T-helper 17 cell (primary cell): ENCODE measurements at regions not wholly inside any gene's neighbourhood (a gene's known extent, or its start where the extent isn't known, plus 50 kb on each side); places are given as distances from the start of the nearest gene placed in this dataset.

ENCODE experiments used
- ATAC-seq: fragments of 150-1000 bp; cut with Tn5 transposase; 2 replicates; pipeline ENCODE4 v1.10.0; 2021; ENCODE audit warnings: mild to moderate bottlenecking, moderate library complexity
- DNase-seq, 3 donors: peaks; one replicate each; pipeline versions ENCODE4 v3.0.0 to v3.0.0-alpha.2; 2020 to 2021
- H3K9me3 ChIP-seq: one replicate; pipeline ENCODE4 v1.7.0; 2013; ENCODE audit warnings: low read length, mild to moderate bottlenecking; ENCODE audit not compliant: control insufficient read depth, poor library complexity, severe bottlenecking
- H3K27ac Mint-ChIP-seq: one replicate; pipeline ENCODE4 v1.8.0; 2022; ENCODE audit warnings: mild to moderate bottlenecking, moderate library complexity, mixed read lengths
- H3K27me3 Mint-ChIP-seq: one replicate; pipeline ENCODE4 v1.8.0; 2022; ENCODE audit warnings: mixed read lengths
- H3K36me3 Mint-ChIP-seq: one replicate; pipeline ENCODE4 v1.8.0; 2022; ENCODE audit warnings: low read depth, mixed read lengths
- H3K4me1 Mint-ChIP-seq: one replicate; pipeline ENCODE4 v1.8.0; 2022; ENCODE audit warnings: mild to moderate bottlenecking, mixed read lengths
- H3K4me3 Mint-ChIP-seq: one replicate; pipeline ENCODE4 v1.8.0; 2022; ENCODE audit warnings: mild to moderate bottlenecking, moderate library complexity, mixed read lengths

GRCh38 chr20:40268321-40269075, 420.5 kb downstream of the MAFB start:
- Mint-ChIP-seq H3K4me1 (no peaks in the 10 kb centered on the region), H3K27ac (no peak overlapping the region), H3K36me3 (no peaks in the 10 kb centered on the region), H3K27me3 (peaks cover 4% of the 10 kb centered on the region), H3K4me3 (no peak overlapping the region)
- no peak for DNase-seq
- no peaks in the 10 kb centered on the region for H3K9me3 ChIP-seq
- ATAC-seq = no peak

GRCh38 chr20:40265825-40266533, 423.1 kb downstream of the MAFB start:
- no peak overlapping the region for H3K27ac Mint-ChIP-seq
- H3K27me3 Mint-ChIP-seq = peaks cover 12% of the 10 kb centered on the region
- no peak overlapping the region for H3K4me3 Mint-ChIP-seq
- DNase-seq (no peak), ATAC-seq (no peak)
- peaks cover 4% of the 10 kb centered on the region for H3K4me1 Mint-ChIP-seq
- H3K36me3 Mint-ChIP-seq = peaks cover 3% of the 10 kb centered on the region
- no peaks in the 10 kb centered on the region for H3K9me3 ChIP-seq

GRCh38 chr20:40262219-40262618, 426.8 kb downstream of the MAFB start:
- Mint-ChIP-seq H3K4me1 (peaks cover 4% of the 10 kb centered on the region), H3K27me3 (peaks cover 17% of the 10 kb centered on the region), H3K4me3 (no peak overlapping the region), H3K36me3 (peaks cover 3% of the 10 kb centered on the region), H3K27ac (no peak overlapping the region)
- H3K9me3 ChIP-seq = no peaks in the 10 kb centered on the region
- DNase-seq (no peak), ATAC-seq (no peak)

- H3K4me1 Mint-ChIP-seq = peaks cover 4% of the 10 kb centered on the region
- no peak for ATAC-seq
- H3K27ac Mint-ChIP-seq = no peak overlapping the region
Observed at GRCh38 chr20:40258931-40259330, 430.1 kb downstream of the MAFB start.

DNA sequence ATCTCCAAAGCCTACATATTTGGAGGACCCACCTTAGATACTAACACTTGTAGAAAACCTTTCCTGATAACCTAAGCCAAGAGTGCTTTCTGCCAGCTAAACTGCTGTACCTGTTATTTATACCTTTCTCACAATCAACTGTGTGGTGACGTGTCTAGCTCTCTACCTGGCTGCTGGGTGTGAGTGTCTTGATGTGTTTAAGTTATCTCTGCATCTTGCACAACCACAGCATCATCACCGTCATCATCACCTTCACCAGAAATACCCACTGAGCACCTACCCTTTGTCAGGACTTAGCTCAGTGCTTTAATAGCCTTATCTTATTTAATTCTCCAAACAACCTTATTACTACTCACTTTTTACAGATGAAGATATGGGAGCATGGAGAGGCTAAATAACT, 431.3 kb downstream of the MAFB start:
- no peak for ATAC-seq
- H3K4me3 Mint-ChIP-seq = no peak overlapping the region
- peaks cover 14% of the 10 kb centered on the region for H3K27me3 Mint-ChIP-seq
- H3K36me3 Mint-ChIP-seq = peaks cover 3% of the 10 kb centered on the region
- H3K9me3 ChIP-seq = no peaks in the 10 kb centered on the region
- H3K4me1 Mint-ChIP-seq = peaks cover 4% of the 10 kb centered on the region
- no peak for DNase-seq
- H3K27ac Mint-ChIP-seq = no peak overlapping the region

More at GRCh38 chr20:40258931-40259330, 430.1 kb downstream of the MAFB start:
- DNase-seq = no peak
- Mint-ChIP-seq H3K27me3 (peaks cover 21% of the 10 kb centered on the region), H3K36me3 (peaks cover 3% of the 10 kb centered on the region), H3K4me3 (no peak overlapping the region)
- no peaks in the 10 kb centered on the region for H3K9me3 ChIP-seq

DNA sequence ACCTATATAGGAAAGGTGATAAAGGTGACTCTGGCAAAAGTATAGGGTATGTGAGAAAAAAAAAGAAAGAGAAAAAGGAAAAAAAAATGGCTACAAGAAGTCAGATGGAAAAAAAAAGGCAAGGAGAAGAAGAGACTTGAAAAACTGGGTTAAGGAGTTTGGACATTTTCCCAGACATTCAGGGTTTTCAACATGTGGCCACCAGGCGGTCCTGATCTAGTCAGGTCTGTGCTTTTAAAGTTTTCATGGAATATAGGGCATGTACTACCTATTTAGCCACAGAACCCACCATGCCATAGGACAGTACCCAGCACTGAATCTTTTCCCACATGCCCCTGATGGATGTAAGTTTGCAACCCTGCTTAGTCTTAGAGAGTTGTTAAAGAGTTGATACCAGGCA, 433.7 kb downstream of the MAFB start:
- H3K27ac Mint-ChIP-seq = no peak overlapping the region
- no peaks in the 10 kb centered on the region for H3K36me3 Mint-ChIP-seq

DNA sequence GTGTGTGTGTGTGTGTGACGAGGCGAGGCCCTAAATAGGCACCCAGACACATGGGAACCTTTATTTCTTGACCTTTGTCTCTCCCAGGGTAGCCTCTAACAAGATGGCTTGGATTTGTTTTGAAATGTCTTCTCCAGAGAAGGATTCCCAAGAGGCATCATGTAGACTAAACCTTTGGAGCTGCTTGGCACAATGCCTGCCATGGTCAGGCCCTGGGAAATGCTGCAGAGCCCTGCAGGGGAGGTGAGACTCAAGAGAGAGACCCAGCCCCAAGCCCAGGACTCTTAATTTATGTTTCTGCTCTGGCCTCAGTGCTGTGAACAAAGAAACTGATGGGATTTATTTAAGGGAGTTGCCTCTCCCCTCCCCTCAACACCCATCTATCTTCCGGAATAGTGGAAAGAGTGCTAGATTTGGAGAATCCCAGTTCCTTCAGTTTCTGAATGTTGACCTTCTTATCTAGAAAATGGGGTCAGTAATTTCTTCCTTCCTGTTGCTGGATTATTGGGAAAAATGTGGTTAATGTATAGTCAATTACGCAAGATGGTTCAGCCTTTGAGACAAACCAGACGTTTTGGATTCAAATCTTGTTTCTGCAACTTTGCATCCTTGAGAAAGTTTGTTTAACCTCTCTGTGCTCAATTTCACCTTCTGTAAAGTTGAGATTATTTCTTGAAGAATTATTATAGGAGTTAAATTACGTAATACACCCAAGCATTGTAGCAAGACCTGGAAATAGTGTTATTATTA, 434.8 kb downstream of the MAFB start:
- DNase-seq = no peak
- no peaks in the 10 kb centered on the region for H3K36me3 Mint-ChIP-seq
- H3K9me3 ChIP-seq = no peaks in the 10 kb centered on the region
- no peak for ATAC-seq
- H3K27ac Mint-ChIP-seq = no peak overlapping the region
- H3K4me3 Mint-ChIP-seq = no peak overlapping the region
- H3K27me3 Mint-ChIP-seq = peaks cover 13% of the 10 kb centered on the region
- no peaks in the 10 kb centered on the region for H3K4me1 Mint-ChIP-seq

More for the DNA sequence above, 433.7 kb downstream of the MAFB start:
- no peak for DNase-seq
- H3K4me1 Mint-ChIP-seq = no peaks in the 10 kb centered on the region
- ATAC-seq = no peak
- peaks cover 13% of the 10 kb centered on the region for H3K27me3 Mint-ChIP-seq
- H3K9me3 ChIP-seq = no peaks in the 10 kb centered on the region
- H3K4me3 Mint-ChIP-seq = no peak overlapping the region

GRCh38 chr20:40251284-40251932, 437.6 kb downstream of the MAFB start:
- H3K36me3 Mint-ChIP-seq = no peaks in the 10 kb centered on the region
- no peaks in the 10 kb centered on the region for H3K4me1 Mint-ChIP-seq
- ATAC-seq (no peak), DNase-seq (no peak)
- H3K4me3 Mint-ChIP-seq = no peak overlapping the region
- H3K27ac Mint-ChIP-seq = no peak overlapping the region
- peaks cover 8% of the 10 kb centered on the region for H3K27me3 Mint-ChIP-seq
- peaks cover 4% of the 10 kb centered on the region for H3K9me3 ChIP-seq

- peaks cover 4% of the 10 kb centered on the region for H3K9me3 ChIP-seq
- Mint-ChIP-seq H3K27me3 (peaks cover 4% of the 10 kb centered on the region), H3K4me1 (no peaks in the 10 kb centered on the region), H3K4me3 (no peak overlapping the region), H3K36me3 (no peaks in the 10 kb centered on the region), H3K27ac (no peak overlapping the region)
- ATAC-seq = no peak
- no peak for DNase-seq
Observed at GRCh38 chr20:40249805-40250204, 439.2 kb downstream of the MAFB start.

DNA sequence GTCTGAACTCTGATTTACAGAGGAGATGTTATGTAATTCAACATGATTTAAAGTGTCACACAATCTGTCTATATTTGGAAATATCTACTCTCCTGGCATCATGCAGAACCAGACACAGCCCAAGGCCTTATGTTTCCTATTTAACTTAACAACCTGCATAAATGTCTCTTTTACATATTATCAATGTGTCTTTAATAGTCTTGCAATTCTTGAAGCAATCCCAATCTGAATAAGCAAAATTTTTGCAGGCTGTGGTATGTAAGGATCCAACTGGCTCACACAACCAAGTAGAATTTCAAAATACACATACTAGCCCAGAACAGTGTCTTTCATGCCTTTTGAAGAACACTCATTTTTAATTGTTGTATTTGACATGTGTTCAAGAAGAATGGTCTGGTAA, 443.2 kb downstream of the MAFB start:
- peaks cover 4% of the 10 kb centered on the region for H3K9me3 ChIP-seq
- ATAC-seq (no peak), DNase-seq (no peak)
- Mint-ChIP-seq H3K36me3 (no peaks in the 10 kb centered on the region), H3K4me1 (no peaks in the 10 kb centered on the region), H3K27ac (no peak overlapping the region), H3K4me3 (no peak overlapping the region), H3K27me3 (peaks cover 9% of the 10 kb centered on the region)

DNA sequence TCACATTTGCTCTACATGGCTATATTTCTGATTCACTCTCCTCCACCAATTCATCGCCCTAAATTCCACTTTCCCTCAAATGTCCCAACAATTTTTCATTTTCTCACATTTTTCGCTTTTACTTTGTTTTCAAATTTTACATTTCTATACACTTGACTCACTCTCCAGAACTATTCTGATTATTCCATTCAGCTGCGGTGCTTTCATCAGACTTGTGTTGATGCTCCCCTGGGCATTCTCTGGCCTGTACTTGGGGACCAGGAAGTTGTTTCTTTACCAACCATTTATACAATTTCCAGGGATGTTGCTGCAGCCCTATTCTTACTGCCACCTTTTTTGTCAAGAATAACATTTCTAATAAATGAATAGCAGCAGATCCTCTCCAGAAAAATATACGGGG, 444.8 kb downstream of the MAFB start:
- ATAC-seq (no peak), DNase-seq (no peak)
- H3K27me3 Mint-ChIP-seq = peaks cover 9% of the 10 kb centered on the region
- H3K4me3 Mint-ChIP-seq = no peak overlapping the region
- no peaks in the 10 kb centered on the region for H3K4me1 Mint-ChIP-seq
- no peaks in the 10 kb centered on the region for H3K36me3 Mint-ChIP-seq
- peaks cover 4% of the 10 kb centered on the region for H3K9me3 ChIP-seq
- H3K27ac Mint-ChIP-seq = no peak overlapping the region

GRCh38 chr20:40241596-40242343, 447.3 kb downstream of the MAFB start:
- ATAC-seq = no peak
- Mint-ChIP-seq H3K4me1 (no peaks in the 10 kb centered on the region), H3K4me3 (no peak overlapping the region), H3K27me3 (peaks cover 9% of the 10 kb centered on the region), H3K36me3 (no peaks in the 10 kb centered on the region), H3K27ac (no peak overlapping the region)
- DNase-seq = no peak
- no peaks in the 10 kb centered on the region for H3K9me3 ChIP-seq
